Adrenal gland (tissue), 5 donors: ENCODE measurements at regions not wholly inside any gene's neighbourhood (a gene's known extent, or its start where the extent isn't known, plus 50 kb on each side); places are given as distances from the start of the nearest gene placed in this dataset.

Source experiments
- POLR2A ChIP-seq, 2 donors: fragments of 450-650 bp; IDR thresholded peaks; one replicate each; pipeline ENCODE4 v1.6.1; 2017; ENCODE audit warnings: antibody characterized with exemption in 2 of 2, mild to moderate bottlenecking in 2 of 2, moderate library complexity in 1 of 2
- TF ChIP-seq, protein P1 (sequence below), 6 experiments: fragments of 450-650 bp in 4 of 6; fragments of 200-600 bp in 2 of 6; sonication (generic) in 1 of 6; IDR thresholded peaks; 1 replicate in 5 of 6; 2 replicates in 1 of 6; pipeline versions ENCODE4 v1.5.1 to v1.8.0; 2016 to 2021; ENCODE audit warnings: antibody characterized with exemption in 6 of 6, mild to moderate bottlenecking in 2 of 6, moderate library complexity in 1 of 6
- donor health status: DM: no; HTN: no; CAD: no.

GRCh38 chr1:168783458-168784210 is 54.6 kb upstream of the DPT start:
- TF ChIP-seq, protein P1, sequence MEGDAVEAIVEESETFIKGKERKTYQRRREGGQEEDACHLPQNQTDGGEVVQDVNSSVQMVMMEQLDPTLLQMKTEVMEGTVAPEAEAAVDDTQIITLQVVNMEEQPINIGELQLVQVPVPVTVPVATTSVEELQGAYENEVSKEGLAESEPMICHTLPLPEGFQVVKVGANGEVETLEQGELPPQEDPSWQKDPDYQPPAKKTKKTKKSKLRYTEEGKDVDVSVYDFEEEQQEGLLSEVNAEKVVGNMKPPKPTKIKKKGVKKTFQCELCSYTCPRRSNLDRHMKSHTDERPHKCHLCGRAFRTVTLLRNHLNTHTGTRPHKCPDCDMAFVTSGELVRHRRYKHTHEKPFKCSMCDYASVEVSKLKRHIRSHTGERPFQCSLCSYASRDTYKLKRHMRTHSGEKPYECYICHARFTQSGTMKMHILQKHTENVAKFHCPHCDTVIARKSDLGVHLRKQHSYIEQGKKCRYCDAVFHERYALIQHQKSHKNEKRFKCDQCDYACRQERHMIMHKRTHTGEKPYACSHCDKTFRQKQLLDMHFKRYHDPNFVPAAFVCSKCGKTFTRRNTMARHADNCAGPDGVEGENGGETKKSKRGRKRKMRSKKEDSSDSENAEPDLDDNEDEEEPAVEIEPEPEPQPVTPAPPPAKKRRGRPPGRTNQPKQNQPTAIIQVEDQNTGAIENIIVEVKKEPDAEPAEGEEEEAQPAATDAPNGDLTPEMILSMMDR (IDR thresholded peaks at IDR 0.05): no peak
- TF ChIP-seq POLR2A (IDR thresholded peaks at IDR 0.05): no peak
